ENCODE measurements at regions not wholly inside any gene's neighbourhood (a gene's known extent, or its start where the extent isn't known, plus 50 kb on each side); places are given as distances from the start of the nearest gene placed in this dataset.

DNA sequence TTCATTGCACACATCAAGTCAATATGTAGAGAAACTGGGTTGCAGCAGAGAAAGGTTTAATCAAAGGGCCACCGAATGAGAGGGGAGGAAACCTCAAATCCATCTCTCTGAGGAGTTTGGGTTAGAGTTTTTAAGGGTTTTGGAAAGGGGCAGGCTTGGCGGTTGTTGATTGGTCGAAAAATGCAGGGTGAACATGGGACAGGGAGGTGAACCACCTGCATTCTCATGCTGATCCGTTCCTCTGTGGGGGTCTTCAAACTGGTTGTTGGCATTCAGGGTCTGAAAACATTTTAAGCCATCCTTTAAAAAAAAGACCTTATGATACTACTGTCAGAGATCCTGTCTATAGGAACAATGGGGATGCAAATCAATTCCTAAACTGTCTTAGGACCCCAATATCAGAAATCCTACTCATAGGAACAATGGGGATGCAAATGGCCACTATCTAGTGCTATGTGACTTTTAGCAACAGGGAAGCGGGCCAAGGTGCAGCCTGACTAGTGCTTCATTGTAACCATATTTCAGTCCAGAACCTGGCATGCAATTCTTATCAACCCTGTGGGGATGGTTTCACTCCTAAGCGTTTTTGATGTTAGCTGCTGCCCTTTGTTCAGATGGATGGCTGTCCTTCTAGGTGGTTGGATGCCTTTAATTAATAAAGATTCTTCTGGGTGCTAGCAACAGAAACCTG lies 120.1 kb upstream of the MGAT5 start:
- TF ChIP-seq, protein P1, sequence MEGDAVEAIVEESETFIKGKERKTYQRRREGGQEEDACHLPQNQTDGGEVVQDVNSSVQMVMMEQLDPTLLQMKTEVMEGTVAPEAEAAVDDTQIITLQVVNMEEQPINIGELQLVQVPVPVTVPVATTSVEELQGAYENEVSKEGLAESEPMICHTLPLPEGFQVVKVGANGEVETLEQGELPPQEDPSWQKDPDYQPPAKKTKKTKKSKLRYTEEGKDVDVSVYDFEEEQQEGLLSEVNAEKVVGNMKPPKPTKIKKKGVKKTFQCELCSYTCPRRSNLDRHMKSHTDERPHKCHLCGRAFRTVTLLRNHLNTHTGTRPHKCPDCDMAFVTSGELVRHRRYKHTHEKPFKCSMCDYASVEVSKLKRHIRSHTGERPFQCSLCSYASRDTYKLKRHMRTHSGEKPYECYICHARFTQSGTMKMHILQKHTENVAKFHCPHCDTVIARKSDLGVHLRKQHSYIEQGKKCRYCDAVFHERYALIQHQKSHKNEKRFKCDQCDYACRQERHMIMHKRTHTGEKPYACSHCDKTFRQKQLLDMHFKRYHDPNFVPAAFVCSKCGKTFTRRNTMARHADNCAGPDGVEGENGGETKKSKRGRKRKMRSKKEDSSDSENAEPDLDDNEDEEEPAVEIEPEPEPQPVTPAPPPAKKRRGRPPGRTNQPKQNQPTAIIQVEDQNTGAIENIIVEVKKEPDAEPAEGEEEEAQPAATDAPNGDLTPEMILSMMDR (IDR thresholded peaks at IDR 0.05): no peak
- no peak for TF ChIP-seq POLR2AphosphoS5 (IDR thresholded peaks at IDR 0.05)
- no peak for TF ChIP-seq POLR2A (IDR thresholded peaks at IDR 0.05; ENCODE audit: low read depth)

All from esophagus muscularis mucosa (tissue), 3 donors.